ENCODE measurements at regions not wholly inside any gene's neighbourhood (a gene's known extent, or its start where the extent isn't known, plus 50 kb on each side); places are given as distances from the start of the nearest gene placed in this dataset.

DNA sequence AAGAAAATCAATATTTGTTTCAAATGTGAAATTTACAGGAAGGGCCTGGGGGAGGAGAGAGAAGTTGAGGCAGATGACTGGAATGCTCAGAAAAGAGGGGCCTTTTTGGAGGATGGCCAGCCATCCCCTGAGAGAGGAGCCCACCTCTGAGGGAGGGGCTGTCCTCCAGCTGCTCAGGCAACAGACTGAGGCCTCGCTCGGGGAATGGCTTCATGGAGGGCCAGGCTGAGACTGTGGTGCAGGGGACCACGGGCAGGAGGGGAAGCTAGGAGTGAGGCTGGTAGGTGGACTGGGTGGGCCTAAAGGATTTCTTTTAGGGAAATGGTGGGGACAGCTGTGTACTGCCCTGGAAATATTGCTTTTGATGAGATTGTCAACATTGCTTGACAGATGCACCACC lies 73.5 kb upstream of the CADM1 start:
- WGBS: 95% methylated on average over 3 of the region's 3 CpGs
- peaks cover 0 to 8% (median 5%) of the 10 kb centered on the region in 4 donors for H3K4me1 ChIP-seq (ENCODE audit: control insufficient read depth in 4 of 4, insufficient read depth in 4 of 4, low read length in 3 of 4)
- no peak overlapping the region for H3K4me3 ChIP-seq (ENCODE audit: low read depth in 1 of 3, low read length in 3 of 3)
- no peak overlapping the region for H3K27ac ChIP-seq (ENCODE audit: low read depth in 1 of 2, low read length in 2 of 2)
- TF ChIP-seq, protein P1, sequence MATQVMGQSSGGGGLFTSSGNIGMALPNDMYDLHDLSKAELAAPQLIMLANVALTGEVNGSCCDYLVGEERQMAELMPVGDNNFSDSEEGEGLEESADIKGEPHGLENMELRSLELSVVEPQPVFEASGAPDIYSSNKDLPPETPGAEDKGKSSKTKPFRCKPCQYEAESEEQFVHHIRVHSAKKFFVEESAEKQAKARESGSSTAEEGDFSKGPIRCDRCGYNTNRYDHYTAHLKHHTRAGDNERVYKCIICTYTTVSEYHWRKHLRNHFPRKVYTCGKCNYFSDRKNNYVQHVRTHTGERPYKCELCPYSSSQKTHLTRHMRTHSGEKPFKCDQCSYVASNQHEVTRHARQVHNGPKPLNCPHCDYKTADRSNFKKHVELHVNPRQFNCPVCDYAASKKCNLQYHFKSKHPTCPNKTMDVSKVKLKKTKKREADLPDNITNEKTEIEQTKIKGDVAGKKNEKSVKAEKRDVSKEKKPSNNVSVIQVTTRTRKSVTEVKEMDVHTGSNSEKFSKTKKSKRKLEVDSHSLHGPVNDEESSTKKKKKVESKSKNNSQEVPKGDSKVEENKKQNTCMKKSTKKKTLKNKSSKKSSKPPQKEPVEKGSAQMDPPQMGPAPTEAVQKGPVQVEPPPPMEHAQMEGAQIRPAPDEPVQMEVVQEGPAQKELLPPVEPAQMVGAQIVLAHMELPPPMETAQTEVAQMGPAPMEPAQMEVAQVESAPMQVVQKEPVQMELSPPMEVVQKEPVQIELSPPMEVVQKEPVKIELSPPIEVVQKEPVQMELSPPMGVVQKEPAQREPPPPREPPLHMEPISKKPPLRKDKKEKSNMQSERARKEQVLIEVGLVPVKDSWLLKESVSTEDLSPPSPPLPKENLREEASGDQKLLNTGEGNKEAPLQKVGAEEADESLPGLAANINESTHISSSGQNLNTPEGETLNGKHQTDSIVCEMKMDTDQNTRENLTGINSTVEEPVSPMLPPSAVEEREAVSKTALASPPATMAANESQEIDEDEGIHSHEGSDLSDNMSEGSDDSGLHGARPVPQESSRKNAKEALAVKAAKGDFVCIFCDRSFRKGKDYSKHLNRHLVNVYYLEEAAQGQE (IDR thresholded peaks at IDR 0.05): no peak
- TF ChIP-seq ZBTB33 (IDR thresholded peaks at IDR 0.05): no peak
- no peak for TF ChIP-seq EGR1 (IDR thresholded peaks at IDR 0.05; ENCODE audit: low read depth in 2 of 2)
- no peak for TF ChIP-seq NR2F2 (IDR thresholded peaks at IDR 0.05)
- no peak for TF ChIP-seq SP1 (IDR thresholded peaks at IDR 0.05)
- no peak overlapping the region for H3K9ac ChIP-seq (ENCODE audit: low read depth in 1 of 2, low read length in 2 of 2)
- DNase-seq (ENCODE audit: low spot score): no peak
- no peaks in the 10 kb centered on the region for H3K36me3 ChIP-seq (ENCODE audit: control insufficient read depth in 4 of 4, insufficient read depth in 3 of 4, low read depth in 1 of 4, low read length in 3 of 4)
- no peaks in the 10 kb centered on the region for H3K9me3 ChIP-seq (ENCODE audit: control insufficient read depth in 4 of 4, low read length in 3 of 4)
- no peaks in the 10 kb centered on the region for H3K27me3 ChIP-seq (ENCODE audit: control insufficient read depth in 4 of 4, insufficient read depth in 4 of 4, low read length in 3 of 4)

- Histone ChIP-seq H3K36me3 (ENCODE audit: control insufficient read depth in 4 of 4, insufficient read depth in 3 of 4, low read depth in 1 of 4, low read length in 3 of 4) (no peaks in the 10 kb centered on the region), H3K9me3 (ENCODE audit: control insufficient read depth in 4 of 4, low read length in 3 of 4) (no peaks in the 10 kb centered on the region), H3K4me1 (ENCODE audit: control insufficient read depth in 4 of 4, insufficient read depth in 4 of 4, low read length in 3 of 4) (peaks cover 0 to 2% (median under 1%) of the 10 kb centered on the region in 4 donors), H3K4me3 (ENCODE audit: low read depth in 1 of 3, low read length in 3 of 3) (no peak overlapping the region), H3K27ac (ENCODE audit: low read depth in 1 of 2, low read length in 2 of 2) (no peak overlapping the region), H3K27me3 (ENCODE audit: control insufficient read depth in 4 of 4, insufficient read depth in 4 of 4, low read length in 3 of 4) (no peaks in the 10 kb centered on the region), H3K9ac (ENCODE audit: low read depth in 1 of 2, low read length in 2 of 2) (no peak overlapping the region)
- TF ChIP-seq SP1 (IDR thresholded peaks at IDR 0.05) (no peak), HNF4G (IDR thresholded peaks at IDR 0.05) (no peak), TAF1 (conservative IDR thresholded peaks at IDR 0.05) (no peak), GABPA (IDR thresholded peaks at IDR 0.05 in 1 of 2, conservative IDR thresholded peaks at IDR 0.05 in 1 of 2) (no peak), ZBTB33 (IDR thresholded peaks at IDR 0.05) (no peak), RXRA (IDR thresholded peaks at IDR 0.05) (no peak), NR2F2 (IDR thresholded peaks at IDR 0.05) (no peak)
- TF ChIP-seq, protein P2, sequence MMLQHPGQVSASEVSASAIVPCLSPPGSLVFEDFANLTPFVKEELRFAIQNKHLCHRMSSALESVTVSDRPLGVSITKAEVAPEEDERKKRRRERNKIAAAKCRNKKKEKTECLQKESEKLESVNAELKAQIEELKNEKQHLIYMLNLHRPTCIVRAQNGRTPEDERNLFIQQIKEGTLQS (IDR thresholded peaks at IDR 0.05): no peak
- 96% methylated on average over 6 of the region's 6 CpGs for whole genome bisulfite sequencing
- no peak for DNase-seq (ENCODE audit: low spot score)
Observed at GRCh38 chr11:115576606-115577380, 72.6 kb upstream of the CADM1 start.
